Neural progenitor cell (in vitro differentiated cells): ENCODE measurements at regions not wholly inside any gene's neighbourhood (a gene's known extent, or its start where the extent isn't known, plus 50 kb on each side); places are given as distances from the start of the nearest gene placed in this dataset.

ENCODE experiments used
- DNase-seq: peaks from one replicate; pipeline ENCODE4 v3.0.0-alpha.2; 2016; ENCODE audit warnings: low spot score
- H2AFZ ChIP-seq: fragments of 200-600 bp; sonication (generic); replicated peaks from 2 replicates; pipeline ENCODE4 v1.6.1; 2016; ENCODE audit warnings: antibody characterized with exemption
- H3F3A ChIP-seq: fragments of 200-600 bp; sonication (generic); 2 replicates; pipeline ENCODE4 v1.6.1; 2016; ENCODE audit warnings: antibody characterized with exemption, low read depth
- H3K27ac ChIP-seq: fragments of 200-600 bp; sonication (generic); 2 replicates; pipeline ENCODE4 v1.5.1; 2016; ENCODE audit warnings: mild to moderate bottlenecking
- H3K27me3 ChIP-seq: fragments of 200-600 bp; sonication (generic); 2 replicates; pipeline ENCODE4 v1.6.1; 2016; ENCODE audit warnings: mild to moderate bottlenecking, moderate library complexity
- H3K36me3 ChIP-seq: fragments of 200-600 bp; sonication (generic); 2 replicates; pipeline ENCODE4 v1.5.1; 2016
- H3K4me1 ChIP-seq: fragments of 200-600 bp; sonication (generic); 2 replicates; pipeline ENCODE4 v1.6.1; 2016; ENCODE audit warnings: mixed run types
- H3K4me2 ChIP-seq: fragments of 200-600 bp; sonication (generic); 2 replicates; pipeline ENCODE4 v1.6.1; 2016
- H3K4me3 ChIP-seq: fragments of 200-600 bp; sonication (generic); 2 replicates; pipeline ENCODE4 v1.5.1; 2016
- H3K79me2 ChIP-seq: fragments of 200-600 bp; sonication (generic); 2 replicates; pipeline ENCODE4 v1.6.1; 2016; ENCODE audit warnings: low read depth
- H3K9ac ChIP-seq: fragments of 200-600 bp; sonication (generic); 2 replicates; pipeline ENCODE4 v1.6.1; 2016
- H3K9me3 ChIP-seq: fragments of 200-600 bp; sonication (generic); 2 replicates; pipeline ENCODE4 v1.5.1; 2016; ENCODE audit warnings: low read depth
- H4K20me1 ChIP-seq: fragments of 200-600 bp; sonication (generic); 2 replicates; pipeline ENCODE4 v1.6.1; 2016; ENCODE audit warnings: low read depth
- H3K27ac Mint-ChIP-seq: 3 replicates; pipeline ENCODE4 v1.8.0; 2021; ENCODE audit warnings: mixed read lengths
- H3K27me3 Mint-ChIP-seq: 2 replicates; pipeline ENCODE4 v1.8.0; 2022; ENCODE audit warnings: low read depth, mild to moderate bottlenecking, inconsistent platforms, moderate library complexity, mixed read lengths; ENCODE audit not compliant: insufficient read depth
- H3K36me3 Mint-ChIP-seq: 3 replicates; pipeline ENCODE4 v1.8.0; 2021; ENCODE audit warnings: mixed read lengths
- H3K4me1 Mint-ChIP-seq: 3 replicates; pipeline ENCODE4 v1.8.0; 2021; ENCODE audit warnings: mixed read lengths
- H3K4me3 Mint-ChIP-seq: 3 replicates; pipeline ENCODE4 v1.8.0; 2021; ENCODE audit warnings: mild to moderate bottlenecking, moderate library complexity, mixed read lengths
- H3K9me3 Mint-ChIP-seq: 3 replicates; pipeline ENCODE4 v1.8.0; 2020; ENCODE audit warnings: mixed read lengths
- CTCF ChIP-seq: fragments of 200-600 bp; sonication (generic); IDR thresholded peaks from 2 replicates; pipeline ENCODE4 v1.5.1; 2017; ENCODE audit warnings: antibody characterized with exemption, mild to moderate bottlenecking
- EZH2 ChIP-seq: fragments of 200-600 bp; sonication (generic); IDR thresholded peaks from 2 replicates; pipeline ENCODE4 v1.6.1; 2017; ENCODE audit warnings: antibody characterized with exemption, mild to moderate bottlenecking, moderate library complexity
- EZH2phosphoT487 ChIP-seq: fragments of 200-600 bp; sonication (generic); IDR thresholded peaks from 2 replicates; pipeline ENCODE4 v1.6.1; 2017; ENCODE audit warnings: antibody characterized with exemption

- H3K9me3 Mint-ChIP-seq: no peaks in the 10 kb centered on the region
- no peak overlapping the region for H3K27ac Mint-ChIP-seq
- Histone ChIP-seq H3K27me3 (no peaks in the 10 kb centered on the region), H3K36me3 (no peaks in the 10 kb centered on the region), H3K27ac (no peak overlapping the region), H3K79me2 (no peaks in the 10 kb centered on the region), H3K4me1 (no peaks in the 10 kb centered on the region), H3F3A (no peaks in the 10 kb centered on the region), H4K20me1 (no peaks in the 10 kb centered on the region), H3K4me3 (no peak overlapping the region), H3K9ac (no peak overlapping the region), H3K9me3 (no peaks in the 10 kb centered on the region), H2AFZ (no peak overlapping the region), H3K4me2 (no peak overlapping the region)
- no peak for DNase-seq
- peaks cover 2% of the 10 kb centered on the region for H3K27me3 Mint-ChIP-seq
- no peaks in the 10 kb centered on the region for H3K4me1 Mint-ChIP-seq
- no peak overlapping the region for H3K4me3 Mint-ChIP-seq
- no peak for TF ChIP-seq EZH2phosphoT487
- TF ChIP-seq EZH2: no peak
- TF ChIP-seq CTCF: no peak
- no peaks in the 10 kb centered on the region for H3K36me3 Mint-ChIP-seq
These were observed 149.9 kb upstream of the RASGRP1 start for GRCh38 chr15:38714309-38715072.

GRCh38 chr15:38720893-38721567 is 156.4 kb upstream of the RASGRP1 start:
- Histone ChIP-seq H3F3A (no peaks in the 10 kb centered on the region), H3K9me3 (no peaks in the 10 kb centered on the region), H4K20me1 (no peaks in the 10 kb centered on the region), H2AFZ (no peak overlapping the region), H3K4me1 (no peaks in the 10 kb centered on the region), H3K4me2 (no peak overlapping the region), H3K27me3 (no peaks in the 10 kb centered on the region), H3K4me3 (no peak overlapping the region), H3K9ac (no peak overlapping the region), H3K79me2 (no peaks in the 10 kb centered on the region), H3K36me3 (no peaks in the 10 kb centered on the region), H3K27ac (no peak overlapping the region)
- peaks cover 6% of the 10 kb centered on the region for H3K27me3 Mint-ChIP-seq
- no peaks in the 10 kb centered on the region for H3K36me3 Mint-ChIP-seq
- TF ChIP-seq EZH2 (no peak), EZH2phosphoT487 (no peak)
- DNase-seq: no peak
- no peaks in the 10 kb centered on the region for H3K4me1 Mint-ChIP-seq
- no peaks in the 10 kb centered on the region for H3K9me3 Mint-ChIP-seq
- no peak overlapping the region for H3K4me3 Mint-ChIP-seq
- H3K27ac Mint-ChIP-seq: no peak overlapping the region

- Histone ChIP-seq H2AFZ (no peak overlapping the region), H3K4me1 (no peaks in the 10 kb centered on the region), H3K9ac (no peak overlapping the region), H3K4me3 (no peak overlapping the region), H3K79me2 (no peaks in the 10 kb centered on the region), H3K9me3 (no peaks in the 10 kb centered on the region), H3K27me3 (no peaks in the 10 kb centered on the region), H4K20me1 (no peaks in the 10 kb centered on the region), H3K36me3 (no peaks in the 10 kb centered on the region), H3F3A (no peaks in the 10 kb centered on the region), H3K4me2 (no peak overlapping the region), H3K27ac (no peak overlapping the region)
- peaks cover 9% of the 10 kb centered on the region for H3K27me3 Mint-ChIP-seq
- TF ChIP-seq EZH2phosphoT487 (no peak), CTCF (no peak)
- H3K27ac Mint-ChIP-seq: no peak overlapping the region
- no peak for DNase-seq
- no peaks in the 10 kb centered on the region for H3K36me3 Mint-ChIP-seq
- no peaks in the 10 kb centered on the region for H3K9me3 Mint-ChIP-seq
- H3K4me3 Mint-ChIP-seq: no peak overlapping the region
- H3K4me1 Mint-ChIP-seq: no peaks in the 10 kb centered on the region
These were observed 156.9 kb upstream of the RASGRP1 start for GRCh38 chr15:38721568-38721945.

- H3F3A ChIP-seq: no peaks in the 10 kb centered on the region
- H3K4me2 ChIP-seq: no peak overlapping the region
- Mint-ChIP-seq H3K9me3 (no peaks in the 10 kb centered on the region), H3K36me3 (no peaks in the 10 kb centered on the region), H3K4me3 (no peak overlapping the region), H3K27me3 (peaks cover 9% of the 10 kb centered on the region), H3K4me1 (no peaks in the 10 kb centered on the region), H3K27ac (no peak overlapping the region)
- H3K9ac ChIP-seq: no peak overlapping the region
- H3K4me3 ChIP-seq: no peak overlapping the region
- TF ChIP-seq CTCF (no peak), EZH2phosphoT487 (no peak), EZH2 (no peak)
- no peak for DNase-seq
- H2AFZ ChIP-seq: no peak overlapping the region
- H3K27ac ChIP-seq: no peak overlapping the region
- no peaks in the 10 kb centered on the region for H3K9me3 ChIP-seq
- H3K79me2 ChIP-seq: no peaks in the 10 kb centered on the region
- H3K27me3 ChIP-seq: no peaks in the 10 kb centered on the region
- no peaks in the 10 kb centered on the region for H3K4me1 ChIP-seq
- no peaks in the 10 kb centered on the region for H3K36me3 ChIP-seq
- no peaks in the 10 kb centered on the region for H4K20me1 ChIP-seq
These were observed 157.6 kb upstream of the RASGRP1 start for GRCh38 chr15:38722236-38722635.
